Sigmoid colon (tissue), 6 donors: ENCODE measurements at regions not wholly inside any gene's neighbourhood (a gene's known extent, or its start where the extent isn't known, plus 50 kb on each side); places are given as distances from the start of the nearest gene placed in this dataset.

Experiments used
- DNase-seq: peaks from one replicate; pipeline ENCODE4 v3.0.0-alpha.2; 2019
- H3K27ac ChIP-seq, 4 donors: fragments of 200-600 bp; sonication (generic); one replicate each; pipeline ENCODE4 v1.5.1; 2016 to 2019; ENCODE audit warnings: mild to moderate bottlenecking in 1 of 4
- H3K27me3 ChIP-seq, 3 donors: fragments of 200-600 bp; sonication (generic); one replicate each; pipeline ENCODE4 v1.5.1; 2019; ENCODE audit warnings: mild to moderate bottlenecking in 1 of 3
- H3K36me3 ChIP-seq, 4 donors: fragments of 200-600 bp; sonication (generic); one replicate each; pipeline ENCODE4 v1.5.1; 2016 to 2019
- H3K4me1 ChIP-seq, 4 donors: fragments of 200-600 bp; sonication (generic); one replicate each; pipeline ENCODE4 v1.5.1; 2017 to 2019
- H3K4me3 ChIP-seq, 4 donors: fragments of 200-600 bp; sonication (generic); one replicate each; pipeline ENCODE4 v1.5.1; 2017 to 2019; ENCODE audit warnings: mild to moderate bottlenecking in 2 of 4, moderate library complexity in 1 of 4
- H3K9me3 ChIP-seq, 4 donors: fragments of 200-600 bp in 3 of 4; sonication (generic) in 3 of 4; one replicate each; pipeline versions ENCODE4 v1.5.1 to v1.6.1; 2013 to 2019
- CTCF ChIP-seq, 4 experiments: fragments of 450-650 bp in 3 of 4; fragments of 200-600 bp in 1 of 4; IDR thresholded peaks; one replicate each; pipeline ENCODE4 v1.5.1; 2016 to 2019; ENCODE audit warnings: antibody characterized with exemption in 4 of 4, mild to moderate bottlenecking in 3 of 4, moderate library complexity in 2 of 4
- EP300 ChIP-seq, 4 donors: sonication (generic); formaldehyde crosslinking; IDR thresholded peaks; one replicate each; pipeline ENCODE4 v1.6.1; 2017; ENCODE audit warnings: antibody characterized with exemption in 4 of 4
- POLR2A ChIP-seq, 2 donors: fragments of 450-650 bp; IDR thresholded peaks; one replicate each; pipeline ENCODE4 v1.6.1; 2016; ENCODE audit warnings: antibody characterized with exemption in 2 of 2, mild to moderate bottlenecking in 2 of 2, moderate library complexity in 2 of 2
- POLR2AphosphoS5 ChIP-seq, 4 donors: sonication (generic); formaldehyde crosslinking; IDR thresholded peaks; one replicate each; pipeline ENCODE4 v1.6.1; 2017; ENCODE audit warnings: antibody characterized with exemption in 4 of 4
- WGBS, 2 donors: extraction: QIAGEN DNeasy Blood & Tissue Kit; methylation state at CpG; one replicate each; pipeline ENCODE4 v1.1.7; 2013; 5-methylcytosine and 5-hydroxymethylcytosine counted together
- intact Hi-C: fragments of 100-400 bp; cut with DNase I; formaldehyde crosslinking; loops from one replicate; pipeline ENCODE4 v1.15.1; 2023
- donor health status: healthy with polysubstance abuse.
- donor health status: healthy.

- Histone ChIP-seq H3K36me3 (no peaks in the 10 kb centered on the region), H3K27me3 (no peaks in the 10 kb centered on the region), H3K4me1 (no peaks in the 10 kb centered on the region), H3K4me3 (no peak overlapping the region), H3K27ac (no peak overlapping the region), H3K9me3 (no peaks in the 10 kb centered on the region)
- no peak for TF ChIP-seq EP300 (IDR thresholded peaks at IDR 0.05)
- TF ChIP-seq CTCF (IDR thresholded peaks at IDR 0.05) = no peak
- TF ChIP-seq POLR2A (IDR thresholded peaks at IDR 0.05) = no peak
- TF ChIP-seq POLR2AphosphoS5 (IDR thresholded peaks at IDR 0.05) = no peak
- intact Hi-C loops = no loop called here
- 11 to 14% methylated on average over 4 of the region's 4 CpGs for WGBS, 2 donors
- DNase-seq = no peak
These were observed 223.6 kb upstream of the TMPO start for GRCh38 chr12:98291828-98292227.

DNA sequence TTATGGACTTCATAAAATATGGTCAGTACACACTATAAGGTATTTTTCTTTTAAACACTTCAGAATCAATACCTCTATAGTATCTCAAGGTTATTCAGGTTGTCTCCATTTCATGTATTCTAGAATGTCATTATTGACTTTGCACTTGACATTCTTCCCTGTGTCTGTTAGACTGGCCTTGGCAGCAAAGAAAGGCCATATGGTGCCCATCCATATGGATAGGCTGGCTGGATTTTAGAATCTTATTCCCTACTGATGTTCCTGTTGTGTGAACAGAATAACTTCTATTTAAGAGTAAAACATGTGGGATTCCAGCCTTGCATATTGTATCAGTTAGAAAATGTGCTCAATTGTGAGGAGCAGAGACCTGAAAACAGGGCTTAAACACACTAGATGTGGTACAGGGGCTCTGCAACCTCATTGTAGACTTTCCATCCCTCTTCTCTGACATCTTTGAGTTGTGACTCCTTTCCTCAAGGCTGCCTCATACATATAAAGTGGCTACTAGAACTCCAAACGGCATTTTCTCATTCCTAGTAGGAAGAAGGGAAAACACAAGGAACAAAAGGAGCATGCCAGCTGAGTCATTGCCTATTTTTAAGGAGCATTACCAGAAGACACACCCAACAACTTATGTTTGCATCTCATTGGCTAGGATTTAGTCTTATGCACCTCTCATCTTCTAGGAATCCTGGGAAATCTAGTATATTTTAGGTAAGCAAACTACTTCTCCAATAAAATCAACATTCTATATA lies 221.2 kb upstream of the TMPO start:
- DNase-seq = no peak
- intact Hi-C loops = no loop called here
- no peak overlapping the region for H3K27ac ChIP-seq
- WGBS, 2 donors = 34 to 64% methylated on average over 1 of the region's 1 CpG
- no peaks in the 10 kb centered on the region for H3K36me3 ChIP-seq
- no peak for TF ChIP-seq CTCF (IDR thresholded peaks at IDR 0.05)
- no peak for TF ChIP-seq EP300 (IDR thresholded peaks at IDR 0.05)
- no peak for TF ChIP-seq POLR2A (IDR thresholded peaks at IDR 0.05)
- H3K9me3 ChIP-seq = no peaks in the 10 kb centered on the region
- no peak overlapping the region for H3K4me3 ChIP-seq
- H3K4me1 ChIP-seq = no peaks in the 10 kb centered on the region
- no peaks in the 10 kb centered on the region for H3K27me3 ChIP-seq

DNA sequence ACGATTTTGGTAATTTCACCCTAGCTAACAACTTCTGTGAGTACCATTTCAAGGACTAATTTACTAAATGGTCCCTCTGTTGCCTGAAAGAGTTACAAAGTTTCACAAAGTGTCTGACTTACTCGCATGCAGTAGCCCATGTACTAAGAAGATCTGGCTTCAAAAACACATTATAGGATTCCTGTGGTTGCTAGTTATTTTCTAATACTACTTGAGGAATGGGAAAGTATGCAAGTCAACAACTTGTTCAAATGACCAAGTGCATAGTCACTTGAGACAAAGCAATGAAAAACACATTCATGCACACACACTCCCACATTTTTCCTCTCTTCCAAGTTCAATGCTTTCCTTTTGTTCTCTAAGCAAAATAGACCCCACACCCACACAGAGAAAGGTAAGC lies 219.7 kb upstream of the TMPO start:
- H3K36me3 ChIP-seq = no peaks in the 10 kb centered on the region
- TF ChIP-seq CTCF (IDR thresholded peaks at IDR 0.05) (no peak), POLR2A (IDR thresholded peaks at IDR 0.05) (no peak), POLR2AphosphoS5 (IDR thresholded peaks at IDR 0.05) (no peak), EP300 (IDR thresholded peaks at IDR 0.05) (no peak)
- 80 to 85% methylated on average over 2 of the region's 2 CpGs for WGBS, 2 donors
- H3K27me3 ChIP-seq = no peaks in the 10 kb centered on the region
- H3K4me3 ChIP-seq = no peak overlapping the region
- H3K9me3 ChIP-seq = no peaks in the 10 kb centered on the region
- H3K27ac ChIP-seq = no peak overlapping the region
- no peak for DNase-seq
- intact Hi-C loops = no loop called here
- H3K4me1 ChIP-seq = no peaks in the 10 kb centered on the region

DNA sequence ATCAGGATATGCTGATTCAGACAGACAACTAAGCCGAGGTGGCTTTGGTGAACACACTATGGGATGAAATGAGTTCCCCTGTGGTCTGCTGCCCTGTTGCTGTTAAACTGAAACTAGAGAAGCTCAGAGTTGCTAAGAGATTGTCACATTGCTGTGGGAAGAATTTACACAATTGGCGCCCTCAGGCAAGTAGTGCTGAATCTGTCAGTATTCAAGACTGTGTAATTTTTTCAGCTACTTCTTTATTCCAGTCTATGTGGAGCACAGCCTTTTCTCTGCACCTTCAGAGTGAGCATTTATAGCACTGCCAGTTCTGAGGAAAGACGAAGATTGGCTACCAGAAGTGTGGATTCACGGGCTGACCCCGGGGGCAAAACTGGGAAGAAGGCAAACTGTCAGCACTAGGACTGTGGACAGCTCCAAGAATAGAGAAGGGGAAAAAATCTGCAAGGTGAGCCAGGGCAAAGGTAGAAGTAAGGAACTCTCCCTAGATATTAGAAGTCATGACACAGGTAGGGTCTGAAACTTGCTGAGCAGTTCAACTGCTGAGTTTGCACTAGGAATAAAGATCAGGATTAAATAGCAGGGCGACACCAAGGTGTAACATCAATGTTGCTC lies 218.8 kb upstream of the TMPO start:
- no peak for DNase-seq
- no peaks in the 10 kb centered on the region for H3K9me3 ChIP-seq
- H3K4me1 ChIP-seq = no peaks in the 10 kb centered on the region
- no peak overlapping the region for H3K27ac ChIP-seq
- no peaks in the 10 kb centered on the region for H3K36me3 ChIP-seq
- H3K4me3 ChIP-seq = no peak overlapping the region
- WGBS, 2 donors = 46 to 52% methylated on average over 6 of the region's 6 CpGs
- TF ChIP-seq POLR2A (IDR thresholded peaks at IDR 0.05) = no peak
- TF ChIP-seq POLR2AphosphoS5 (IDR thresholded peaks at IDR 0.05) = no peak
- intact Hi-C loops = no loop called here
- no peaks in the 10 kb centered on the region for H3K27me3 ChIP-seq

DNA sequence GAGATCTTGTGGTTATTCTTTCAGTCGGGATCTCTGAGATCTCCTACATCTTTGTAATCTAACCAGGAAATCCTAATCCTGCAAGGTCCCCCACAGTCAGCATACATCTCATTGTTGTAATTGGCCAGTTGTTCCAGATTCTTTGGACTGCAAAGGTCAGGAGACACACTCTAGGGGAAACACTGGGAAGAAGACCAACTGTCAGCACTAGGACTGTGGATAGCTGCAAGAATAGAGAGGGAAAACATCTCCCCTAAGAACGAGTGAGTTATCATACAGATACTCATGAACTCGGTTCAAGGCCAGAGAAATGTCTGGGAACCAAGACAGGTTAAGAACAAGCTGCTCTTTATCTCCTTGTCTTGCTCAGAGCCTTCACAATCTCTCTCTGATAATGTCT lies 217.9 kb upstream of the TMPO start:
- no peak overlapping the region for H3K27ac ChIP-seq
- H3K27me3 ChIP-seq = no peaks in the 10 kb centered on the region
- intact Hi-C loops = no loop called here
- DNase-seq = no peak
- no peaks in the 10 kb centered on the region for H3K36me3 ChIP-seq
- 40 to 65% methylated on average over 3 of the region's 3 CpGs for WGBS, 2 donors
- no peak overlapping the region for H3K4me3 ChIP-seq
- H3K9me3 ChIP-seq = no peaks in the 10 kb centered on the region
- TF ChIP-seq POLR2A (IDR thresholded peaks at IDR 0.05) (no peak), CTCF (IDR thresholded peaks at IDR 0.05) (no peak), EP300 (IDR thresholded peaks at IDR 0.05) (no peak), POLR2AphosphoS5 (IDR thresholded peaks at IDR 0.05) (no peak)
- H3K4me1 ChIP-seq = no peaks in the 10 kb centered on the region
